H4 (cell line): ENCODE measurements at regions not wholly inside any gene's neighbourhood (a gene's known extent, or its start where the extent isn't known, plus 50 kb on each side); places are given as distances from the start of the nearest gene placed in this dataset.

Source experiments
- DNase-seq: peaks from one replicate; pipeline ENCODE4 v3.0.0-alpha.2; 2015; ENCODE audit warnings: low spot score

DNA sequence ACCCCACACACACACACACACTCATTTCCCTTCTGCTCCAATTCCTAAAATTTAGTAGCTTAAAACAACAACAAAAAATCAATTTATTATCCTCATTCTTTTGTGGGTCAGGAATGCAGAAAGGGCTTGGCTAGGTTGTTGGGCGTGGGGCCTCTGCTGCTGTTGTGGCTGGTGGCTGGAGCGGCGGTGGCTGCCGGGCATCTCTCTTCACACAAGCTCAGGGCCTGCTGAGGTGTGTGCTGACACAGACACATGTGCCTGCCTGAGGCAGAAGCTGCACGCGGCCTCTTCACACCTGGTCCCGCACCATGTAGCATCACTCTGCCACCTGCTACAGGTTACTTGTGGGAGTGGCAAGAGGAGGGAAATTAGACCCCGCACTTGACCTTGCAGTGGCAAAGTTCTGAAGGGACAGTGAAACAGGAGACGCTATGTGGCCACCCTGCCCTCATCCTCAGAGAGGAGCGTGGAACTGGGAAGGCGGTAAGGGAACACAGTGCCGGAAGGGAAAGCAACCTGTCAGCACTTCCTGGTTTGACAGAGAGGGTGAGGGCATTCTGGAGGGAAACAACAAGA lies 64.0 kb upstream of the PRR20G start:
- no peak for DNase-seq

DNA sequence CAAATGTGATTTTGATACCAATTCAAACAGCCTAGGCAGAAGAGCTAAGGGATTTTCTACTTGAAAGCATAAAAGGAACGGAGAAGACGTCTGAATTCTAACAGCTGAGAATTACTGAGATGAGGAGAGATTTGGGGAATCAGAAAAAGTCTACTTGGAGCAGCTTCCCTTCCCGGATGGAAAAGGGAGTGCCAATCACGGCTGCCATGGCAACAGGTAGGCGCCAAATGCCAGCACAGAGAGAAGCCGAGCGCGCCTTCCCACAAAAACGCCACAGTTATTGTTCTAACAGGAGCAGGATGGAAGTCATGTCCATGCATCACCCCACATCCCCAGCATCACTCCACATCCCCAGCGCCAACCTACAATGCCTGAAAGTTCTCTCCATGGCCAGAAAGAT lies 63.5 kb upstream of the PRR20G start:
- no peak for DNase-seq

DNA sequence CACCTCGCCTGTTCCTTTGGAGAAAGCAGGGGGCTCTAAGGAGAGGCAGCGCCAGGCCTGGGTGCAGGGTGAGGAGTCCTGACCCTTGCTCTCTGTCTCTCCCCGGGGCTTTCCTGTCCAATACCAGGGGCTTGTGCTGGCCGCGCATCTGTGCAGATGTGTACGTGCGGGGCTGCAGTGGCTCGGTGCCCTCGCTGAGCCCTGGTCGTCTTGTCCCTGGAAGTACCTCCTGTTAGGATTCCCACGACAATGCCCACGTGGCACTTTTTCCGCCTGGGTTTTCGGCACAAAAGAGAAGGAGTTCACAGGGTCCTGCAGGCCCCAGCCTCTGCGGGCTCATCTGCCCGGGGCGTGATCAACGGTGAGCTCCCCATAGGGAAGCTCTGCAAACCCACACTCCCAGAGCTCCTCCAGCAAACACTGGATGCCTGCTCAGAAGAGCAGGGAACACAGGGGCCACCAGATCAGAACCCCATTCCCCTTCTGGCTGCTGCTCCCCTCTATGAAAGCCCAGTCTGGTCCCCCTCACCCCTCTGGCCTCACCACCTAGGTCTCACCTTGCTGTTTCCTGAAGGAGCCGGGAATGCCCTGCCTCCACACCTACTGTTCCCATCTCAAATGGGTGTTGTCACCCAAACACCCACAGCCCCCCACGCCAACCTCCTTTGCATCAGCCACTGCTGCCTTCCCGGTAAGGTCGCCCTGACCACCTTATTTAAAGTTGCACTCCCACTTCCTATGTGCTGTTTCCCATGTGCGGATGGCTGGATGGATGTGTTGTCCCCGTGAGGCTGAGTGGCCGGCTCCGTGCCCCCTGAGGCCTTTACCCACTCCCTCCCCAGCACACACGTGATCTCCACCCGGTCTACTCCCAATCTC lies 62.6 kb upstream of the PRR20G start:
- DNase-seq, result no peak

DNA sequence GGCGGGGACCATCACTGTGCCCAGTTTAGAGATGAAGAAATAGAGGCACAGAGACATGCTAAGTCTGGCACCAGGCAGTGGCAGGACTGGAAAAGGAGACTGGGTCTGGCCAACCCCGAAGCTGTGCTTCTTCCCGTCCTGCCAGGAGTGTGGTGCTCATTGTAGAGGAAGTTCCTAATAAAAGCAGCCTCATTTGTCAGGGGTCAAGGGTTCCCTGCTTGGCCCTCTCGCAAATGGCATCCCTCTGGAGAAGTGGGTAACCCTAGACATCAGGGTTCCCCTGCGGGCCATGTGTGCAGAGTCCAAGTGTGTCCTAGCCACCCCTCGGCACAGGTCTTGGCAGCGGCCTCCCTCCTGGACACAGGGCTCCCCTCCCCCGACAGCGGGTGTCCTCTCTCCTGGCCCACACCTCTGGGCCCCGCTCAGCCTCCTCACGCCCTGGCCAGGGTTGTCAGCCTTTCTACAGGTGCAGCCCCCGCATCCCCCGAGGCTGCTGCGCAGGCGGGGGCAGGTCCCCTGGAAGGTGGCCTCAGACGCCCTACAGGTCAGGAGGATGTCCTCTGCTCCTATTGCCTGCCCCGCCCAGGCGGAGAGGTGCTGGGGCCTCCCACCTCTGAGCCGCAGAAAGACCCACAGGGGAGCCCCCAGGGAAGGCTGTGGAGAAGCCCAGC lies 61.8 kb upstream of the PRR20G start:
- DNase-seq, result no peak

DNA sequence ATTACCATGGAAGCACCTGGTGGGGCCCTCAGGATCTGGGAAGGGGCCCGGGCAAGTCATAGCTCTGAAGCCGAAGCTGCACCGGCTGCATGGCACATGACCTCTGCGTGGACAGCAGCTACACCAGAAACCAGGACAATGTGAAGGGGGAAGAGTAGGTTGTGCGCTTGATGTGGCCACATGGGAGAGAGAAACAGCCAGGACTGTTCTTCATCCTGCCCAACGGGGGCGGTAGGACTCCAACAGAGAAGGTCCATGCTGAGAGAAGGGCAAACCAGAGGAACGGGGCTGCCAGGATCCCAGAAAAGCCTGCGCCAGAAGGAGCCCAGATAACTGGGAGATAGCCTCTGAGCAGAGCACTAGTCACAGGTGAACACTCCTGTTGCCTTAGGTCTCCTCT lies 54.9 kb upstream of the PRR20G start:
- no peak for DNase-seq

DNA sequence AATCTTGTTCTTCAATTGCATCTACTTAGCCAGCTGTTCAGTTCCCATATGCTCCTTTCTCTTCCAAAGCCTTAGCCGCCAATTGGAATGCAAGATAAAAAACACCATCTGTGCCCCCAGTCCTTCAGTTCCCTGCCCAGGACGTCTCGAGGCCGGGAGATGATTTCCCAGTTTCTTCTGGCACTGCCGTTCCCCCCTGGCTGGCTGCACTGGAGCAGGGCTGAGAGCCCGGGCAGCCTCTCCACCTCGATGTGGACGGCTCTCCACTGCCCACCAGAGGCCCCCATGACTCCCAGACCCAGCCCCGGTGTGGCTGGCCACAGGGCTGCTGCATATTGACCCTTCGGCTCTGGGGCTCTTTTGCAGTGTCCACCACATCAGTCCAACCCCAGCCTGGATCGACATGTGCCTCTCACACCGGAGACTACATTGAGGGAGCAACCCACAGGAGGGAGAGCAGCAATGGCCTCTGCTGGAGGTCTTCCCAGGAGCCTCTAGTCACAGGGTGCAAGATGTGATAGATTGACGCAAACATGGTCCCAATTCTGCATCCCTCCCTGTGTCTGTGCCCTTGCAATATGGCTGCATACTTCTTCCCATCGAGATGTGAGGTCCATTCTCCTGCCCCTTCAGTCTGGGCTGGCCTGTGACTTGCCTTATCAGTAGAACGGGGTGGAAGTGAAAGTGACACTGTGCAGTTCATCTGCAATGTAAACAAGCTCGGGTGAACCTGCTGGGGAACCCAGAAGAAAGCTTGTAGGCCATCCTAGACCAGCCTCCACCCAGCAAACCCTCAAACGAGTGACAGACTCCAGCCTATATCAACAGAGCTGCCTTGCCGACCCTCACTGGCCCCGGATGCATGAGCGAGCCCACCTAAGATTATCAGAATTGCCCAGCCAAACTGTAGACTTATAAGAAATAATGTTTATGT lies 52.3 kb upstream of the PRR20G start:
- no peak for DNase-seq

DNA sequence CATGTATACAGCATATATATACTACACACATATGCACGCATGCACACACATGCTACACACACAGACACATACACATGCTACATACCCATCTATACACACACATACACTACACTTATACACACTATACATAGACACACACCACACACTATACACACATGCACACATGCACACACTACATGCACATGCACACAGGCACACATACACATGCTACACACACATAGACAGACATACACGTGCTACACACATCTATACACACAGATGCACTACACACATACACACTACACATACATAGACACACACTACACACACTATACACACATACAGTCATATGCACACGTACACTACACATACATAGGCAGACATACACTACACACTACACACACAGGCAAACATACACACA lies 51.2 kb upstream of the PRR20G start:
- no peak for DNase-seq

DNA sequence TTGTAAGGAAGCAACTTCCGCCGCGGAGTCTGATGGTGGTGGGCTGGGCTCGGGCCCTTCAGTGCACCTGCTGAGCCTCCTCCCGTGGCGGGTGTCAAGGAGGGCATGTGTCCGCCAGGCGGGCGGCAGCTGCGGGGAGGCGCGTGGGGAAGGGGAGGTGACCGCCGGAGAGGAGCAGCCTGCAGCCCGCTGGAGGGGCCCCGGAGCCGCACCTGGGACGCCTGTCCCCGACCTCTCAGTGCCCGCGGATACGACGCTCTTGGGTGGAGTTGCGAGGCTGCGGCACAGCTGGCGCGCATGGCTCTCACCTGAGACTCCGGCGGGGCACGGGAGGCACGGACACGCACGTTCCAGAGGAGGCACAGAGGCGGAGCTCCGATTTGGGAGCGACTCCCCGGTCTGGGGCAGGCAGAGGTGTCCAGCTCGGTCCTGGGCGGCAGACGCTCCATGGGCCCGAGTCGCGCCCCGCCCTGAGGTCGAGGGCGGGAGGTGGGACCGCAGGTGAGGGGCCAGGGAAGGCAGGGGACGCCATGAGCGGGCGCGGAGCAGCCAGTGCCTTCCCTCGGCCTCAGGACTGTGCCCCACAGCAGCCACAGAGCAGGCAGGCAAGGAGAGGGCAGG lies 50.2 kb upstream of the PRR20G start:
- DNase-seq, result no peak
